ENCODE measurements at regions not wholly inside any gene's neighbourhood (a gene's known extent, or its start where the extent isn't known, plus 50 kb on each side); places are given as distances from the start of the nearest gene placed in this dataset.

GRCh38 chr6:139429580-139430145, 55.2 kb upstream of the CITED2 start:
- H3K9me3 ChIP-seq (ENCODE audit: insufficient read depth, low read depth, low read length): no peaks in the 10 kb centered on the region
- no peak overlapping the region for H3K27ac ChIP-seq (ENCODE audit: low read depth, low read length)
- H3K4me2 ChIP-seq (ENCODE audit: low read length): no peak overlapping the region
- H3K36me3 ChIP-seq (ENCODE audit: insufficient read depth, low read length): no peaks in the 10 kb centered on the region
- H3K9ac ChIP-seq (ENCODE audit: low read length): no peak overlapping the region
- TF ChIP-seq CTCF (IDR thresholded peaks at IDR 0.05; ENCODE audit: insufficient read depth, low read depth, low read length) (no peak), EZH2 (IDR thresholded peaks at IDR 0.05; ENCODE audit: insufficient read depth, low read length) (no peak)
- no peaks in the 10 kb centered on the region for H3K79me2 ChIP-seq (ENCODE audit: insufficient read depth, low read length)
- H4K20me1 ChIP-seq (ENCODE audit: insufficient read depth, low read length): no peaks in the 10 kb centered on the region
- no peaks in the 10 kb centered on the region for H3K9me3 Mint-ChIP-seq (ENCODE audit: unreplicated experiment)
- H3K4me3 ChIP-seq (ENCODE audit: insufficient read depth, low read depth, low read length): no peak overlapping the region
- no peak overlapping the region for H3K4me3 Mint-ChIP-seq (ENCODE audit: unreplicated experiment)
- no peak overlapping the region for H2AFZ ChIP-seq (ENCODE audit: low read depth, low read length)
- H3K36me3 Mint-ChIP-seq (ENCODE audit: low read depth, unreplicated experiment): no peaks in the 10 kb centered on the region
- H3K4me1 ChIP-seq (ENCODE audit: insufficient read depth, low read length): peaks cover 7% of the 10 kb centered on the region
- H3K4me1 Mint-ChIP-seq (ENCODE audit: low read depth, unreplicated experiment): peaks cover 2% of the 10 kb centered on the region
- no peak overlapping the region for H3K27ac Mint-ChIP-seq (ENCODE audit: unreplicated experiment)
- no peak for DNase-seq (ENCODE audit: low read depth)
- H3K27me3 Mint-ChIP-seq (ENCODE audit: low read depth, unreplicated experiment): peaks cover 2% of the 10 kb centered on the region
- no peaks in the 10 kb centered on the region for H3K27me3 ChIP-seq (ENCODE audit: insufficient read depth, low read length)
- FAIRE-seq: no peak

- no peaks in the 10 kb centered on the region for H3K4me1 ChIP-seq (ENCODE audit: insufficient read depth, low read length)
- peaks cover 2% of the 10 kb centered on the region for H3K4me1 Mint-ChIP-seq (ENCODE audit: low read depth, unreplicated experiment)
- no peak for FAIRE-seq
These were observed 52.8 kb upstream of the CITED2 start for GRCh38 chr6:139427199-139427598.

More at GRCh38 chr6:139427199-139427598, 52.8 kb upstream of the CITED2 start:
- no peak overlapping the region for H3K4me2 ChIP-seq (ENCODE audit: low read length)
- H4K20me1 ChIP-seq (ENCODE audit: insufficient read depth, low read length): no peaks in the 10 kb centered on the region
- Mint-ChIP-seq H3K4me3 (ENCODE audit: unreplicated experiment) (no peak overlapping the region), H3K36me3 (ENCODE audit: low read depth, unreplicated experiment) (no peaks in the 10 kb centered on the region), H3K27ac (ENCODE audit: unreplicated experiment) (no peak overlapping the region), H3K27me3 (ENCODE audit: low read depth, unreplicated experiment) (no peaks in the 10 kb centered on the region), H3K9me3 (ENCODE audit: unreplicated experiment) (no peaks in the 10 kb centered on the region)
- no peaks in the 10 kb centered on the region for H3K79me2 ChIP-seq (ENCODE audit: insufficient read depth, low read length)
- TF ChIP-seq EZH2 (IDR thresholded peaks at IDR 0.05; ENCODE audit: insufficient read depth, low read length) (no peak), CTCF (IDR thresholded peaks at IDR 0.05; ENCODE audit: insufficient read depth, low read depth, low read length) (no peak)
- no peak overlapping the region for H3K4me3 ChIP-seq (ENCODE audit: insufficient read depth, low read depth, low read length)
- no peaks in the 10 kb centered on the region for H3K36me3 ChIP-seq (ENCODE audit: insufficient read depth, low read length)
- H3K9ac ChIP-seq (ENCODE audit: low read length): no peak overlapping the region
- no peak overlapping the region for H3K27ac ChIP-seq (ENCODE audit: low read depth, low read length)
- H3K9me3 ChIP-seq (ENCODE audit: insufficient read depth, low read depth, low read length): no peaks in the 10 kb centered on the region
- no peak for DNase-seq (ENCODE audit: low read depth)
- no peaks in the 10 kb centered on the region for H3K27me3 ChIP-seq (ENCODE audit: insufficient read depth, low read length)
- no peak overlapping the region for H2AFZ ChIP-seq (ENCODE audit: low read depth, low read length)
